Motor neuron (in vitro differentiated cells): ENCODE measurements at regions not wholly inside any gene's neighbourhood (a gene's known extent, or its start where the extent isn't known, plus 50 kb on each side); places are given as distances from the start of the nearest gene placed in this dataset.
"Not testable (repeated sequence)": the region's sequence is repeated elsewhere in the genome, so short reads cannot be mapped to it uniquely, and the experiment has no call there.

ENCODE experiments used
- ATAC-seq, 8 experiments: fragments of 200-7000 bp; cut with Tn5 transposase; replicated peaks in 6 of 8; 2 replicates each; pipeline ENCODE4 v1.8.0; 2021; ENCODE audit warnings: mild to moderate bottlenecking in 8 of 8, moderate library complexity in 8 of 8
- H3K27ac ChIP-seq, 2 donors: fragments of 250-450 bp; sonication (Bioruptor Pico); 2 replicates each; pipeline ENCODE4 v1.9.0; 2021; ENCODE audit warnings: antibody characterized with exemption in 2 of 2, mild to moderate bottlenecking in 2 of 2, moderate library complexity in 1 of 2
- H3K4me1 ChIP-seq, 2 donors: fragments of 250-450 bp; sonication (Bioruptor Pico); replicated peaks in 1 of 2; 2 replicates each; pipeline ENCODE4 v1.6.1; 2021; ENCODE audit warnings: antibody characterized with exemption in 2 of 2, mild to moderate bottlenecking in 2 of 2, moderate library complexity in 1 of 2
- H3K4me3 ChIP-seq, 5 donors: fragments of 250-450 bp; sonication (Bioruptor Pico); 2 replicates each; pipeline ENCODE4 v1.9.0; 2021; ENCODE audit warnings: antibody characterized with exemption in 5 of 5, mild to moderate bottlenecking in 5 of 5, moderate library complexity in 4 of 5
- WGBS, 10 experiments: fragments of 450-650 bp; shearing (Covaris generic); methylation state at CpG; one replicate each; pipeline ENCODE4 v1.0.0; 2022; 5-methylcytosine and 5-hydroxymethylcytosine counted together
- in situ Hi-C, 9 experiments: fragments of 400-800 bp; cut with MboI; loops; one replicate each; pipeline ENCODE4 v1.15.0; 2021; ENCODE audit warnings: low sequenced_read_pairs in 9 of 9, low pct_unique_long_range_greater_than_20kb in 2 of 9; ENCODE audit not compliant: unreplicated experiment in 9 of 9

DNA sequence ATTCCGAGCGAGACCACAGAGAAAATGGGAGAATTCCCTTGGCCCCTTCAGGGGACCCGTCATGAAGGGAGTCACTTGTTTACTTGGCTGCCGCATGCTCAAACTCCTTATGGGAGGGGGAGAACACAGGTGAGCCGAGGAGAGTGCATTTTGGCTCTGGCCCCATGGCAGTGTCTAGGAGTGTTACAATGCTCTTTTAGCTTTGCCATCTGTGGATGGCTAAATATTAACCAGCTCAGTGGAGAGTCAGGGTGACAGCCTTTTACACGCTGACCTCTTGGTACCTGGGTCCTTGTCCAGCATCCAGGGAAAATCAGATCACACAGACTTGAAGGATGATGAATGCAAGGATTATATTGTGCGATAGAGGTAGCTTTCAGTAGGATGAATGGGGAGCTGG lies 146.4 kb upstream of the ATXN7L3B start:
- no peak overlapping the region for H3K27ac ChIP-seq
- H3K4me1 ChIP-seq = no peaks in the 10 kb centered on the region
- 0 to 100% (median 93%) methylated on average over 1 to 4 of the region's 7 CpGs; no CpG with 5 or more reads in 3 of the 10 experiments for WGBS, 10 experiments
- H3K4me3 ChIP-seq = no peak overlapping the region
- no peak for ATAC-seq
- in situ Hi-C loops = no loop called here

DNA sequence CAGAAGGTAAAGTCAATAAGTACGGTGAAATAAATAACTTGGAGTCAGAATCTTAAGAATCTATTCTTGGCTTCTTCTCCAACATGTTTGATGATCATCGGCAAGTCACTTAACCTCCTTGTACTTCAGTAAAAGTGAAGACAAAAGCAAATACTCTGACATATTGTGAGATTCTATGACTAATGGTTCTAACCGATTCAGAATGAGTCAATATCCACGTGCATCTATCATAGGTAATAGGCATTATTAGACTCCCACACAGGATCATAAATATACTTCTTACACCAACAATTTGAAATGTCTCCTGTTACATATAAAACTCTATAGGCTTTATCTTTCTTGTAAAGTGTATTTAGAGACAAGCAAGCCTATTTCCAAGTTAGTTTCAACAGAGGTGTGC lies 144.4 kb upstream of the ATXN7L3B start:
- Histone ChIP-seq H3K4me1 (no peaks in the 10 kb centered on the region), H3K4me3 (no peak overlapping the region), H3K27ac (no peak overlapping the region)
- ATAC-seq = peak in 1 of 8 experiments; percentile 55
- in situ Hi-C loops = no loop called here
- WGBS, 10 experiments = 15 to 100% (median 71%) methylated on average over 1 to 4 of the region's 4 CpGs

DNA sequence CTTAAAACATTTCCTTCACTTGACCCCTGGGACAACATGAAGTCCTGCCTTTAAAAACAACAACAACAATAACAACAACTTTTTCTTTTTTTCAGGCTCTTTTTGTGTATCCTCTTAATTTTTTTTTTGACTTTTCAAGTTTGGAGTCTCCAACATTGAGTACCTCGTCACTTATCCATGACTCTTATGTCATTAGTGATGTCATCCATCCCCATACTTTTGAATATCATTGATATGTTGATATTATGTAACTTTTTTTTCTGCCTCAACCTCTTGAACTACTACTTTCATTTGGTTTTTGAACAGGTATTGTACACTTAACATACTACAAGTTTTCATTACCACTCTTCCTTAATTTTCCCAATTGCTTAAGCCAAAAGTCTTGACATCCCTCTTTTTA lies 143.0 kb upstream of the ATXN7L3B start:
- in situ Hi-C loops = no loop called here
- H3K27ac ChIP-seq = no peak overlapping the region
- no peak for ATAC-seq
- H3K4me3 ChIP-seq = no peak overlapping the region
- WGBS, 10 experiments = 4 to 93% (median 75%) methylated on average over 1 of the region's 1 CpG; no CpG with 5 or more reads in 1 of the 10 experiments
- no peaks in the 10 kb centered on the region for H3K4me1 ChIP-seq

DNA sequence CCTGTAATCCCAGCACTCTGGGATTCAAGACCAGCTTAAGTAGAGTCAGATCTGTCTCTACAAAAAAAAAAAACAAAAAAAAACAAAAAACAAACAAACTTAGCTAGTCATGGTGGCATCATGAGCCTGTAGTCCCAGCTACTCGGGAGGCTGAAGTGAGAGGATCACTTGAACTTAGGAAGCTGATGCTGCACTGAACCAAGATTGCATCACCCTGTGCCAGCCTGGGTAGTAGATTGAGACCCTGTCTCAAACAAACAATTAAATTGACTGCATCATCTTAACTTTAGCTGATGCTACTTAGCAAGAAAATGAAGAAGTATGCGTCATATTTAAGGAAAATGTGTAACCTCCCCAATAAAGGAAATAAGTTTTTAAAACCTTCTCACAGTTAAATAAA lies 136.6 kb upstream of the ATXN7L3B start:
- Histone ChIP-seq H3K4me1 (no peaks in the 10 kb centered on the region), H3K4me3 (no peak overlapping the region), H3K27ac (no peak overlapping the region)
- WGBS, 10 experiments = 17 to 100% (median 80%) methylated on average over 1 to 2 of the region's 2 CpGs; no CpG with 5 or more reads in 2 of the 10 experiments
- in situ Hi-C loops = no loop called here
- ATAC-seq = peak in 2 of 8 experiments; percentile 23 to 28

DNA sequence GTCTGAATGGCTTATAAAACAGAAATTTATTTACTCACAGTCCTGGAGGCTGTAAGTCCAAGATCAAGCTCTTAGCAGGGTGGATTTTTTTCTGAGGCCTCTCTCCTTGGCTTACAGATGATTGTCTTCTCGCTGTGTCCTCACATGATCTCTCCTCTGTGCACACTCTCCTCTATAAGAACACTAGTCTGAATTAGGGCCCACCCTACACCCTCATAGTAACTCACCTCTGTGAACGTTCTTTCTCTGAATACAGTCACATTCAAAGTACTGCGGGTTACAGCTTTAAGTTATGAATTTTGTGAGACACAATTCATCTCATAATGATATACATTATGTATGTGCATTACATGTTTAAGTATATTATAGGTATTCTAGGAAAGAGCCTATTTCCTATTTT lies 135.7 kb upstream of the ATXN7L3B start:
- in situ Hi-C loops = no loop called here

DNA sequence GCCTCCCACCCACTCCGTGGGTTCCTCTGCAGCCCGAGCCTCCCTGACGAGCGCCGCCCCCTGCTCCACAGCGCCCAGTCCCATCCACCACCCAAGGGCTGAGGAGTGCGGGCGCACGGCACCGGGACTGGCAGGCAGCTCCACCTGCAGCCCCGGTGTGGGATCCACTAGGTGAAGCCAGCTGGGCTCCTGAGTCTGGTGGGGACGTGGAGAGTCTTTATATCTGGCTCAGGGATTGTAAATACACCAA lies 134.5 kb upstream of the ATXN7L3B start:
- H3K4me1 ChIP-seq, in situ Hi-C loops, H3K4me3 ChIP-seq, ATAC-seq, H3K27ac ChIP-seq: not testable (repeated sequence)
- WGBS, 10 experiments = 80% methylated on average over 1 of the region's 12 CpGs; no CpG with 5 or more reads in 9 of the 10 experiments

More for the DNA sequence above, 135.7 kb upstream of the ATXN7L3B start:
- Histone ChIP-seq H3K4me3 (no peak overlapping the region), H3K27ac (no peak overlapping the region), H3K4me1 (no peaks in the 10 kb centered on the region)
- no peak for ATAC-seq
- 17 to 100% (median 71%) methylated on average over 1 to 3 of the region's 3 CpGs; no CpG with 5 or more reads in 2 of the 10 experiments for WGBS, 10 experiments

DNA sequence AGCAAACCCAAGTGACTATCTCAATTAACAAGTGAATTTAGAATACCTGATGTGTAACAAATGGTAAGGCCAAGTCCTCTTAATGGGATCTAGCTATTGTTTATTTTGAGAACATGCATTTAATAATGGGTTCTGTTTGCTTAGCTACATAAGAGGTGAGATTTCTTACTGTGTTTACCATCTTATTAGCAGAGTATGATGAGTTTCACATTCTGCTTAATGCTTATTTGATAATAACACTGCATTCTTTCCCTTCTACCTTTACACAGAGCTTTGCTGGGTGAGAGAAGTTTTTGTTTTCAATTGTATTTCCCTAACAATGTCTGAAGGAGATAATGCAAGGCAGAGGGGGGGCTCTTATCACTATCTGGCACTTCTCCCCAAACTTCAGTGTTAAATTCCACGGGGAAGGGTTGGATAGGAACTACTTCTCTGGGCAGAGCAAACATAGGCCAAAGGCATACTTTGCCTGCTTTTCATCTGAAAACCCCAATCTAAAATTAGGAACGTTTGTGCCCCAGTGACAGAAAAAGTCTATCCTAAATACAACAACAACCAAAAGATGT lies 129.0 kb upstream of the ATXN7L3B start:
- 0 to 70% (median 23%) methylated on average over 1 to 2 of the region's 2 CpGs; no CpG with 5 or more reads in 2 of the 10 experiments for WGBS, 10 experiments
- no peak for ATAC-seq
- in situ Hi-C loops = no loop called here

DNA sequence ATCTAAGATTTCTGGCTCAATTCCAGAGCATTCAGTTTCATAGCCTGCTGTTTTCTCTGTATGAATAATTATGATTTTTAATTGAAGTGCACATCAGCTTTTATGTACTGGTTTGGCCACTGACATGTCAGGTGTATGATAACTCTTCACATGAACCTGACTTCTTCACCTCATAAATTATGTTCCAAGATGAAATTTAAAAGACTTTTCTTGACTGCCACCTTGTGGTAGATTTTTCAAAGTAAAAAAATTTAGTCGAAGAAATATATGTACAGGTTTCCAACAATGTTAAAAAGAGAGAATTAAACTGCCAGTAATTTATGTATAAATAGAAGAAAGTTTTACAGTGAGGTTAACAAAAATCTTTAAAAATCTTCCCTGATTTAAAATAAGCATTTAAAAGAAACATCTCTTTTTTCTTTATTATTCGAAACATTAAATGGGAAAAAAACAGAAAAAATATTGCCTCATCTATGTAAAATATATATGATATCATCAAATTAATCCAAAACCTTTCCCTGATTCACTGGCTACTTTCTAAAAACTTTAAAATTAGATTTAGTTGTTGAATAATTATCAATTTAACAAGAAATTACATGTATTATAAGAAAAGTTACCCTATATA lies 124.9 kb upstream of the ATXN7L3B start:
- whole genome bisulfite sequencing, 10 experiments = 0 to 83% (median 37%) methylated on average over 1 to 2 of the region's 2 CpGs
- Histone ChIP-seq H3K27ac (no peak overlapping the region), H3K4me3 (no peak overlapping the region), H3K4me1 (no peaks in the 10 kb centered on the region)
- ATAC-seq = peak in 1 of 8 experiments; percentile 16
- in situ Hi-C loops = no loop called here

More for the DNA sequence above, 129.0 kb upstream of the ATXN7L3B start:
- H3K27ac ChIP-seq = no peak overlapping the region
- no peaks in the 10 kb centered on the region for H3K4me1 ChIP-seq
- no peak overlapping the region for H3K4me3 ChIP-seq

DNA sequence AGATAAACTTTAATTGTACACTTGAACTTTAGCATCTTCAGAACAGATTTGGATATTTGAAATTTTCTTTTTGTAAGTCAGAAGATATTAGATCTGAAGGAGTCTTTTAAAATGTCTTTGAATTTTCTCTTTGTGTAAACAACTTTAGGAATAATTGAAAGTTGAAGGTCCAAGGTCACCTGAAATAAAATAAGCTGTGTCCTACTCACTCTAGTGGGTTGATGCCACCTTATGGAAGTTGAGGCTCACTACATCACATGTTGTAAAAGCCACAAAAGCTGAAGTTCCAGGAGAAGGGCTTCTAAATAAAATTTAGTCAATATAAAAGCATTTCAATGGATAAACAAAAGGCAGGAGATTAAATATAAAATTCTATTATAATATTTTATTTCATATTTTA lies 122.0 kb upstream of the ATXN7L3B start:
- in situ Hi-C loops = no loop called here
- no peaks in the 10 kb centered on the region for H3K4me1 ChIP-seq
- ATAC-seq = peak in 1 of 8 experiments; percentile 36
- H3K27ac ChIP-seq = no peak overlapping the region
- H3K4me3 ChIP-seq = no peak overlapping the region

DNA sequence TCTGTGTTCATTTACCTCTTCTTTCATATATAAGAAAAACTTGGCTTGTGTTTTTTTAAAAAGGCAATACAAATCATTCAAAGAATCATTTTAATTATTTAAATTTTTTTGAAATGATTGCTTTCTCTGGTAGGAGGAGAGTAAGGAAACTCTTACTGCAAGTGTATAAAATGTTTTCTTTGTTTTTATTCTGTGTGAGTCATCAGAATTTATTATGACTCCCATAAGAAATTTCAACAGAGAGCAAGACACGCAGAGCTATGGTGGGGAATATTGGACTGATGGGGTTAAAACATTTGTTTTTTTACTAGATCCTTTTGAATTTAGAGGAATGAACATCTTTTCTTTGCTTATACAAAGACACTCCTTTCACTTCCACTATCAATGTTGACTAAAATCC lies 119.1 kb upstream of the ATXN7L3B start:
- WGBS, 10 experiments = 0 to 100% (median 78%) methylated on average over 1 of the region's 1 CpG; no CpG with 5 or more reads in 3 of the 10 experiments
- no peak for ATAC-seq
- Histone ChIP-seq H3K4me3 (no peak overlapping the region), H3K4me1 (no peaks in the 10 kb centered on the region), H3K27ac (no peak overlapping the region)
- in situ Hi-C loops = no loop called here

DNA sequence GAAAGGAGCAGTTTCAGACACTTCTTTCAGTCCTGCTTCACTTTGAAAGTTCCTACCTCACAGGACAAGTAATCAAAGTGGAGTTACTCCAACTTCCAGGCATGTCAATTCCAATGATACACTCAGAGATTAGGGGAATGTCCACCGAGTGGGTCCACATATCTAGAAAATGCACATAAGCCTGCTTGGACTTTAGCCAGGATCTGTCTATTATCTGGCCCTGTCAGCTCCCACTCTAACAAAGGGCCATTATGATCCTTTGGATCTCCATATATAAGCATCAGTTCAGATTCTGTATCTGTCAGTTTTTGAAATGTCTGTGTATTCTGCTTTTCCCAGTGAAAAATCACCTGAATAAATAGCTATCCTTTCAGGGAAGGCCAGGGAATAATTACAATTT lies 112.9 kb upstream of the ATXN7L3B start:
- Histone ChIP-seq H3K4me1 (no peaks in the 10 kb centered on the region), H3K4me3 (no peak overlapping the region), H3K27ac (no peak overlapping the region)
- in situ Hi-C loops = no loop called here
- WGBS, 10 experiments = 0 to 100% (median 13%) methylated on average over 1 of the region's 1 CpG; no CpG with 5 or more reads in 3 of the 10 experiments
- no peak for ATAC-seq

DNA sequence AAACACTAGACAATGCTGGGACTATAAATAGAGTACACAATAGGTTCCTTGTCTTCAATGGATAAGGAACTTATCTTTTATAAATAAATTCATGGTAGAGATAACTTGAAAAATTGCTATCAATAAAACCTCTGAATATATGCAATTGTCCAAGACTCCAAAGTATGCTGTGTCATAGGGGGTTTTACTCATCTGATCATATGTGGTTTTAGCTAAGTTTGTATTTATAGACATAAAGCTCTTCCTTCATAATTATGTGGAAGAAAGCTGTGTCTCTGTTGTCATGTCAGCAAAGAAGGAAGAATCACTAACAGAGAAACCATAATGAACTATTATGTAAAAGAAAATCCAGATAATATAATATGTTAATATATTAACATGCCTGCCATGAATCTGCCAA lies 111.5 kb upstream of the ATXN7L3B start:
- Histone ChIP-seq H3K4me1 (no peaks in the 10 kb centered on the region), H3K27ac (no peak overlapping the region), H3K4me3 (no peak overlapping the region)
- in situ Hi-C loops = no loop called here
- no peak for ATAC-seq

DNA sequence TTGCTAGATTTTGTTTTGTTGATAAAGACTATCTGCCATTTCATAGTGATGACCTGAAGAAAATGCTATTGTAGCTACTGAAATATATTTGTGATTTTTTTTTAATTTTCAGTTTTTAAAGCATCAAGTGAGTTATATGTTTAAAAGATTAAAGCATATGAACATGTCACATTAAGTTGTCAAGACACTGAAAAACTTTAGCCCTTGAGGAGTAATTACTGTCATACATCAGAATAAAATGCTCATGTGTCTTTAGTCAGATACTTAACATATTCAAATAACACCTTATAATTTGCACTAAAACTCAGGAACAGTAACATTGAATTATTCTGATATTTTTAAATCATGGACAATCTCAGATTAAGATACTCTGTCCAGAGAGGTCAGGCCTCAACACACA lies 108.1 kb upstream of the ATXN7L3B start:
- in situ Hi-C loops = no loop called here
- Histone ChIP-seq H3K4me3 (no peak overlapping the region), H3K4me1 (no peaks in the 10 kb centered on the region), H3K27ac (no peak overlapping the region)
- ATAC-seq = no peak

DNA sequence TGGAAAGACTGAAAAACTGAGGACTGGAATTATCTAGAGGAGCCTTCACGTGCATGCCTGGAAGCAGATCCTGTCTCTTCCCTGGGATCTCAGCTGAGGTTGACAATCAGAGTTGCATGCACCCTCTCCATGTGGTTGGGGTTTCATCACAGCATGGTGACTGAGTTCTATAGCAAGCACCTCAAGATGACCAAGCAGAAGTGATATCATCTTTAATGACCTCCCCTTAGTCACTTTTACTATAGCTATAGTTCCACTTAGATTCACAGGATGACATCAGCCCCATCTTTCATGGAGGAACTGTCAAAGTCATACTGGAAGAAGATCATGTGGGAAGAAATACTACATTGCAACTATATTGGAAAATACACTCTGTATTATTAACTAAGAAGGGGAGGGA lies 105.8 kb upstream of the ATXN7L3B start:
- no peaks in the 10 kb centered on the region for H3K4me1 ChIP-seq
- H3K27ac ChIP-seq = no peak overlapping the region
- H3K4me3 ChIP-seq = no peak overlapping the region
- peak in 5 of 8 experiments; percentile 99 to 100 (median 100) for ATAC-seq
- in situ Hi-C loops = no loop called here
- 0 to 88% (median 0%) methylated on average over 1 of the region's 1 CpG; no CpG with 5 or more reads in 5 of the 10 experiments for WGBS, 10 experiments
